Fibroblast of lung (primary cell): ENCODE measurements at regions not wholly inside any gene's neighbourhood (a gene's known extent, or its start where the extent isn't known, plus 50 kb on each side); places are given as distances from the start of the nearest gene placed in this dataset.

Experiments
- EZH2 ChIP-seq: IDR thresholded peaks from 2 replicates; pipeline ENCODE4 v1.5.1; 2012; ENCODE audit warnings: low read length, control low read depth, mild to moderate bottlenecking; ENCODE audit errors: missing control alignments
- TF ChIP-seq, protein P1 (sequence below), 2 donors: IDR thresholded peaks in 1 of 2; conservative IDR thresholded peaks in 1 of 2; 1 replicate in 1 of 2; 2 replicates in 1 of 2; pipeline ENCODE4 v1.5.1; 2011 to 2012; ENCODE audit warnings: low read length in 2 of 2, control low read depth in 1 of 2, inconsistent platforms in 1 of 2, low read depth in 1 of 2, mild to moderate bottlenecking in 1 of 2

DNA sequence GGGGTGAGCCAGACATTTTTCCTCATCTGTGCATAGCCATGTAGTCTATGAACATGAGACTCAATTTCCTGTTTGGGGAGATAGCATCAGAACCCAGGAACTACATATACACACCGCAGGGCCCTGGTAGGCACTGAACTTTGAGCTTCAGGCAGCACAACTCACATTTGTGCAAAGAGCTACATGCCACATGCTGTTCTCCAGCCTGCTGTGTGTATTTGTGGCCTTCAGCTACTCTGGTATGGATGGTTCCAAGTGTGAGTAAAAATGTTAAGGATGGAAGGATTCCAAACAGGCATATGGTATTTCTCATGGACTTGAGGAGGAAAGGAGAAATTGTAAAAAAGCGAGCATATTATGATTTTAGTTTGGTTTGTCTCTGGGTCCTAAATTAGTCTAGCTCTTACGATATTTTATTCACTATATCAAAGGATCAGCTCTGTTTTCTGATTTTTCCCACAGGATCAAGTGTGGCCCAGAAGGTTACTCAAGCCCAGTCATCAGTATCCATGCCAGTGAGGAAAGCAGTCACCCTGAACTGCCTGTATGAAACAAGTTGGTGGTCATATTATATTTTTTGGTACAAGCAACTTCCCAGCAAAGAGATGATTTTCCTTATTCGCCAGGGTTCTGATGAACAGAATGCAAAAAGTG lies 422.4 kb upstream of the OR4E1 start:
- TF ChIP-seq, protein P1, sequence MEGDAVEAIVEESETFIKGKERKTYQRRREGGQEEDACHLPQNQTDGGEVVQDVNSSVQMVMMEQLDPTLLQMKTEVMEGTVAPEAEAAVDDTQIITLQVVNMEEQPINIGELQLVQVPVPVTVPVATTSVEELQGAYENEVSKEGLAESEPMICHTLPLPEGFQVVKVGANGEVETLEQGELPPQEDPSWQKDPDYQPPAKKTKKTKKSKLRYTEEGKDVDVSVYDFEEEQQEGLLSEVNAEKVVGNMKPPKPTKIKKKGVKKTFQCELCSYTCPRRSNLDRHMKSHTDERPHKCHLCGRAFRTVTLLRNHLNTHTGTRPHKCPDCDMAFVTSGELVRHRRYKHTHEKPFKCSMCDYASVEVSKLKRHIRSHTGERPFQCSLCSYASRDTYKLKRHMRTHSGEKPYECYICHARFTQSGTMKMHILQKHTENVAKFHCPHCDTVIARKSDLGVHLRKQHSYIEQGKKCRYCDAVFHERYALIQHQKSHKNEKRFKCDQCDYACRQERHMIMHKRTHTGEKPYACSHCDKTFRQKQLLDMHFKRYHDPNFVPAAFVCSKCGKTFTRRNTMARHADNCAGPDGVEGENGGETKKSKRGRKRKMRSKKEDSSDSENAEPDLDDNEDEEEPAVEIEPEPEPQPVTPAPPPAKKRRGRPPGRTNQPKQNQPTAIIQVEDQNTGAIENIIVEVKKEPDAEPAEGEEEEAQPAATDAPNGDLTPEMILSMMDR (conservative IDR thresholded peaks at IDR 0.05 in 1 of 2, IDR thresholded peaks at IDR 0.05 in 1 of 2; ENCODE audit: low read depth in 1 of 2, low read length in 2 of 2): no peak
- no peak for TF ChIP-seq EZH2
